ENCODE measurements at regions not wholly inside any gene's neighbourhood (a gene's known extent, or its start where the extent isn't known, plus 50 kb on each side); places are given as distances from the start of the nearest gene placed in this dataset.

DNA sequence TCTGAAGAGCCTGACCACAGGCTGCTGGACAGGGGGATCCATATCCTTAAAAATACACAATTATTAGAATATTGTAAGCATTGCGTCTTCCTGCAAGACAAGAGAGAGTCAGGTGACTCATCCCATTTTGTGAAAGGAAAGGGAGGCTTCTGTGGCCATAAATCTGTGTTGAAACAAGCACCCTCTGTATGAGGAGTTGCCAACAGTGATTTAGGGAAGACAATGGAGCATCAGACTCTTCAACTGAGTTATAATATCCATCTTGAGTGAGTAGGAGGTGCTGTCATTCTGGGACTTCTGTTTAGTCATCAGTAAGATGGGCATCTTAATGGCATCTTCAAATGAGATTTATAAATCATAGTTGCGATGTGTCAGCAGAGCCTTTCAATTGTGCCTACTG, 554.5 kb downstream of the AACS start:
- H3K27me3 Mint-ChIP-seq (ENCODE audit: low read depth) = no peaks in the 10 kb centered on the region
- no peak for ATAC-seq
- H3K4me1 Mint-ChIP-seq = no peaks in the 10 kb centered on the region
- TF ChIP-seq AFF4 (CRISPR knock-in tag; IDR thresholded peaks at IDR 0.05; ENCODE audit: borderline replicate concordance) (no peak), TEAD4 (CRISPR knock-in tag; IDR thresholded peaks at IDR 0.05) (no peak), STAT6 (CRISPR knock-in tag; conservative IDR thresholded peaks at IDR 0.05; ENCODE audit: low read depth) (no peak), PRRX2 (CRISPR knock-in tag; IDR thresholded peaks at IDR 0.05) (no peak), ZBTB43 (CRISPR knock-in tag; IDR thresholded peaks at IDR 0.05) (no peak), PRDM15 (CRISPR knock-in tag; IDR thresholded peaks at IDR 0.05) (no peak), ZNF425 (CRISPR knock-in tag; conservative IDR thresholded peaks at IDR 0.05) (no peak), ZNF416 (CRISPR knock-in tag; IDR thresholded peaks at IDR 0.05) (no peak), ZNF121 (CRISPR knock-in tag; IDR thresholded peaks at IDR 0.05) (no peak)
- H3K36me3 Mint-ChIP-seq = peaks cover 5% of the 10 kb centered on the region; the same call in 1 of the 2 replicates
- no peak for DNase-seq (ENCODE audit: low spot score)
- H3K4me3 Mint-ChIP-seq = no peak overlapping the region
- CTCF ChIA-PET = no interaction called here
- H3K27ac Mint-ChIP-seq = no peak overlapping the region
- POLR2A ChIA-PET = interaction anchor here (0.6 kb wide), 1 partner anchor 1259 kb away, joined by 3 read pairs; no protein-coding TSS in a partner anchor
- peaks cover 17% of the 10 kb centered on the region for H3K9me3 Mint-ChIP-seq

DNA sequence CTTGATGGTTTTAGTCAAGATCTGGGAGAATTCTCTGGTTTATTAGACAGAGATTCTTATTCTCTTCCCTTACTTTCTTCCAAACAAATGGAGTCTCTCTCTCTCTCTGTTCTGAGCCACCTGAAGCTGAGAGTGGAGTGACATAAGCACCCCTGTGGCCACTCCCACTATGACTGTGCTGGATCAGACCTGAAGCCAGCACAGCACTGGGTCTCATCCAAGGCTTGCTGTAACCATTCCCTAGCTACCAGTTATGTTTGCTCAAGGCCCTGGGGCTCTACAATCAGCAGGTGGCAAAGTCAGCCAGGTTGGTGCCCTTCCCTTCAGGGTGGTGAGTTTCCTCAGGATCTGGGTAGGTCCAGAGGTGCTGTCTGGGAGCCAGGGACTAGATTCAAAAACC, 568.5 kb downstream of the AACS start:
- POLR2A ChIA-PET = no interaction called here
- TF ChIP-seq ZNF423 (CRISPR knock-in tag; IDR thresholded peaks at IDR 0.05) (no peak), NR1H2 (CRISPR knock-in tag; IDR thresholded peaks at IDR 0.05) (no peak)
- no peak overlapping the region for H3K4me3 Mint-ChIP-seq
- no peaks in the 10 kb centered on the region for H3K36me3 Mint-ChIP-seq
- DNase-seq (ENCODE audit: low spot score) (no peak), ATAC-seq (peak; percentile 38; the same call in 1 of the 2 replicates)
- 0 out of 2 replicates have a peak overlapping the region, but pooled peaks have one; percentile 39 for H3K27ac Mint-ChIP-seq
- CTCF ChIA-PET = no interaction called here
- H3K9me3 Mint-ChIP-seq = peaks cover 6% of the 10 kb centered on the region; the same call in 1 of the 2 replicates
- peaks cover 8% of the 10 kb centered on the region for H3K4me1 Mint-ChIP-seq
- no peaks in the 10 kb centered on the region for H3K27me3 Mint-ChIP-seq (ENCODE audit: low read depth)
